ENCODE measurements at regions not wholly inside any gene's neighbourhood (a gene's known extent, or its start where the extent isn't known, plus 50 kb on each side); places are given as distances from the start of the nearest gene placed in this dataset.

DNA sequence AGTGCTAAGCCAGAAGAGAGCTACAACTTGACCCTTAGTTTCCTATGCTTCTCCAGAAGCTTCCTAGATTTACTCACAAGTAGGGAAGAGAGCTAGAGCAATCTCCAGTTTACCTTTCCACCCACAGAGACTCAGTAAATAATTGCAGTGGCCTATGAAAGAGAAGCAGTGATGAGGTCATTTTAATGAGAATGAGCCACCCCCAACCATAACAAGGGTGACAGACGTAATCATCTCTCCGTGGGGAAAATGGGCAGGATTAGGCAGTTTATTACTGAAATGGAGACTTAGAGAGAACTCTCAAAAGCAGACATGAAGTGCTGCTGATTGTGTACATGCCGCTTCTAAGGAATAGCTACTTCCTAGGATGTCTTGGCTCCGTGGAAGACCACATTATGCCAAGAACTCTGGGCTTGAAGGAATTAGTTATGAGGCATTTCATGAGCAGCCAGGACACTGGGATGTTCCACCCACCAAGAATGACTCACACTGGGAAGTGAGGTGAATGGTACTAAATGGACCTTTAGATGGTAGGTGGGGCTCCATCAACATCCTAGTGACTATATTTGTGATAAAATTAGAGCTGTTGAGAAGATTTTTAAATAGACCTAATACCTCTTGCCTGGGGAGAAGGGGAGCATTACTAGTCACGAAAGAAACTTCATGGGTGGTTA, 160.9 kb downstream of the EDEM1 start:
- no peak overlapping the region for H3K4me3 ChIP-seq (replicated peaks in 1 of 3; ENCODE audit: low read depth in 2 of 3, low read length in 3 of 3)
- H2AFZ ChIP-seq (ENCODE audit: insufficient read depth, low read depth, low read length, poor library complexity, severe bottlenecking): no peak overlapping the region
- no peak overlapping the region for H3K9ac ChIP-seq (ENCODE audit: insufficient read depth, low read length, poor library complexity, severe bottlenecking)
- no peaks in the 10 kb centered on the region for H4K20me1 ChIP-seq (ENCODE audit: insufficient read depth, low read length)
- 90% methylated on average over 2 of the region's 5 CpGs for WGBS (ENCODE audit: insufficient coverage)
- TF ChIP-seq, protein P1, sequence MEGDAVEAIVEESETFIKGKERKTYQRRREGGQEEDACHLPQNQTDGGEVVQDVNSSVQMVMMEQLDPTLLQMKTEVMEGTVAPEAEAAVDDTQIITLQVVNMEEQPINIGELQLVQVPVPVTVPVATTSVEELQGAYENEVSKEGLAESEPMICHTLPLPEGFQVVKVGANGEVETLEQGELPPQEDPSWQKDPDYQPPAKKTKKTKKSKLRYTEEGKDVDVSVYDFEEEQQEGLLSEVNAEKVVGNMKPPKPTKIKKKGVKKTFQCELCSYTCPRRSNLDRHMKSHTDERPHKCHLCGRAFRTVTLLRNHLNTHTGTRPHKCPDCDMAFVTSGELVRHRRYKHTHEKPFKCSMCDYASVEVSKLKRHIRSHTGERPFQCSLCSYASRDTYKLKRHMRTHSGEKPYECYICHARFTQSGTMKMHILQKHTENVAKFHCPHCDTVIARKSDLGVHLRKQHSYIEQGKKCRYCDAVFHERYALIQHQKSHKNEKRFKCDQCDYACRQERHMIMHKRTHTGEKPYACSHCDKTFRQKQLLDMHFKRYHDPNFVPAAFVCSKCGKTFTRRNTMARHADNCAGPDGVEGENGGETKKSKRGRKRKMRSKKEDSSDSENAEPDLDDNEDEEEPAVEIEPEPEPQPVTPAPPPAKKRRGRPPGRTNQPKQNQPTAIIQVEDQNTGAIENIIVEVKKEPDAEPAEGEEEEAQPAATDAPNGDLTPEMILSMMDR (IDR thresholded peaks at IDR 0.05): no peak
- H3K4me1 Mint-ChIP-seq: no peaks in the 10 kb centered on the region
- H3K4me2 ChIP-seq (replicated peaks; ENCODE audit: extremely low read depth, low read length, poor library complexity, severe bottlenecking): no peak overlapping the region
- no peak overlapping the region for H3K4me3 Mint-ChIP-seq
- DNase-seq: no peak
- no peaks in the 10 kb centered on the region for H3K9me3 ChIP-seq (replicated peaks in 1 of 2; ENCODE audit: control insufficient read depth in 1 of 2, insufficient read depth in 1 of 2, low read length in 2 of 2)
- peaks cover 0 to 3% (median 0%) of the 10 kb centered on the region in 3 donors for H3K27me3 Mint-ChIP-seq (ENCODE audit: low read depth in 3 of 3)
- H3K27ac ChIP-seq (ENCODE audit: low read depth in 1 of 2, low read length in 2 of 2): no peak overlapping the region
- peaks cover 0 to 4% (median 2%) of the 10 kb centered on the region in 7 donors for H3K9me3 Mint-ChIP-seq
- no peaks in the 10 kb centered on the region for H3K27me3 ChIP-seq (ENCODE audit: control insufficient read depth in 2 of 2, insufficient read depth in 2 of 2, low read length in 2 of 2)
- H3K79me2 ChIP-seq (ENCODE audit: insufficient read depth, low read length): no peaks in the 10 kb centered on the region
- no peak overlapping the region for H3K27ac Mint-ChIP-seq
- no peaks in the 10 kb centered on the region for H3K36me3 ChIP-seq (replicated peaks in 1 of 2; ENCODE audit: control insufficient read depth in 1 of 2, insufficient read depth in 2 of 2, low read length in 2 of 2)
- intact Hi-C loops (cut with micrococcal nuclease): no loop called here
- no peaks in the 10 kb centered on the region for H3K36me3 Mint-ChIP-seq
- H3K4me1 ChIP-seq (ENCODE audit: control insufficient read depth in 1 of 2, insufficient read depth in 2 of 2, low read length in 2 of 2): no peaks in the 10 kb centered on the region

- WGBS (ENCODE audit: insufficient coverage): 60% methylated on average over 2 of the region's 2 CpGs
- H3K27ac ChIP-seq (ENCODE audit: low read depth in 1 of 2, low read length in 2 of 2): no peak overlapping the region
- no peak overlapping the region for H3K4me3 ChIP-seq (replicated peaks in 1 of 3; ENCODE audit: low read depth in 2 of 3, low read length in 3 of 3)
- no peak for DNase-seq
- no peak overlapping the region for H3K4me2 ChIP-seq (replicated peaks; ENCODE audit: extremely low read depth, low read length, poor library complexity, severe bottlenecking)
- TF ChIP-seq, protein P1 (IDR thresholded peaks at IDR 0.05): no peak
- Mint-ChIP-seq H3K27ac (no peak overlapping the region), H3K9me3 (peaks cover 0 to 4% (median 2%) of the 10 kb centered on the region in 7 donors), H3K4me1 (no peaks in the 10 kb centered on the region), H3K36me3 (no peaks in the 10 kb centered on the region), H3K27me3 (ENCODE audit: low read depth in 3 of 3) (peaks cover 0 to 3% (median 0%) of the 10 kb centered on the region in 3 donors), H3K4me3 (no peak overlapping the region)
- H3K4me1 ChIP-seq (ENCODE audit: control insufficient read depth in 1 of 2, insufficient read depth in 2 of 2, low read length in 2 of 2): no peaks in the 10 kb centered on the region
- no peak overlapping the region for H3K9ac ChIP-seq (ENCODE audit: insufficient read depth, low read length, poor library complexity, severe bottlenecking)
- H2AFZ ChIP-seq (ENCODE audit: insufficient read depth, low read depth, low read length, poor library complexity, severe bottlenecking): no peak overlapping the region
- no peaks in the 10 kb centered on the region for H3K27me3 ChIP-seq (ENCODE audit: control insufficient read depth in 2 of 2, insufficient read depth in 2 of 2, low read length in 2 of 2)
- no peaks in the 10 kb centered on the region for H3K36me3 ChIP-seq (replicated peaks in 1 of 2; ENCODE audit: control insufficient read depth in 1 of 2, insufficient read depth in 2 of 2, low read length in 2 of 2)
- H4K20me1 ChIP-seq (ENCODE audit: insufficient read depth, low read length): no peaks in the 10 kb centered on the region
- intact Hi-C loops (cut with micrococcal nuclease): no loop called here
- H3K9me3 ChIP-seq (replicated peaks in 1 of 2; ENCODE audit: control insufficient read depth in 1 of 2, insufficient read depth in 1 of 2, low read length in 2 of 2): no peaks in the 10 kb centered on the region
- no peaks in the 10 kb centered on the region for H3K79me2 ChIP-seq (ENCODE audit: insufficient read depth, low read length)
Measured at GRCh38 chr3:5349343-5349742, 161.8 kb downstream of the EDEM1 start.
